Renal pelvis (tissue), 1 donor: ENCODE measurements at regions not wholly inside any gene's neighbourhood (a gene's known extent, or its start where the extent isn't known, plus 50 kb on each side); places are given as distances from the start of the nearest gene placed in this dataset.
"Not testable (repeated sequence)": the region's sequence is repeated elsewhere in the genome, so short reads cannot be mapped to it uniquely, and the experiment has no call there.

Experiments used
- DNase-seq: peaks from one replicate; pipeline ENCODE4 v3.0.0-alpha.2; 2013

DNA sequence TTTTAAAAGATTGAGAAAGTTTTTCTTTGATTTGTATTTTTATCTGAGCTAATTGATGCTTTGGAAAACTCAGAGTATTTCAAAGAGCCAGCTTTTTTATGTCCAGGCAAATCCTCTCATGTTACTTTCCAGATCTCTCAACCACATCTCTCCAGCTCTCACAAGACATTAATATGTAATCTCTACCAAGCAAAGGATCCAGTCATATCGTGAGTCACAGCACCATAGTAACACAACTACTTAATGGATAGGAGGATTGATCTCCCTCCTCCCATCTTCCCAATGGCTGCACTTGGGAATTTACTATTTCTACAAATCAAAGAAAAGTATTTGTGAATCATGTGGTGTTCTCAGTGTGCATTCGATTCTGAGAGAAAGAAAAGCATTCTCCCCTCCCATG lies 63.3 kb downstream of the POU4F1 start:
- no peak for DNase-seq

DNA sequence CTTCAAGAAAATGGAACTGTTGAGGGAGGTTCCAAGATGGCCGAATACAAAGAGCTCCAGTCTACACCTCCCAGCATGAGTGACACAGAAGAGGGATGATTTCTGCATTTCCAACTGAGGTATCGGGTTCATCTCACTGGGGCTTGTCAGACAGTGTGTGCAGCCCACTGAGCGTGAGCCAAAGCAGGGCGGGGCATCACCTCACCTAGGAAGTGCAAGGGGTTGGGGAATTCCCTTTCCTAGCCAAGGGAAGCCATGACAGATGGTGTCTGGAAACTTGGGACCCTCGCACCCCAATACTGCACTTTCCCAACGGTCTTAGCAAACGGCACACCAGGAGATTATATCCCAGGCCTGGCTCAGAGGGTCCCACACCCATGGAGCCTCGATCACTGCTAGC lies 77.3 kb downstream of the POU4F1 start:
- DNase-seq, result not testable (repeated sequence)

DNA sequence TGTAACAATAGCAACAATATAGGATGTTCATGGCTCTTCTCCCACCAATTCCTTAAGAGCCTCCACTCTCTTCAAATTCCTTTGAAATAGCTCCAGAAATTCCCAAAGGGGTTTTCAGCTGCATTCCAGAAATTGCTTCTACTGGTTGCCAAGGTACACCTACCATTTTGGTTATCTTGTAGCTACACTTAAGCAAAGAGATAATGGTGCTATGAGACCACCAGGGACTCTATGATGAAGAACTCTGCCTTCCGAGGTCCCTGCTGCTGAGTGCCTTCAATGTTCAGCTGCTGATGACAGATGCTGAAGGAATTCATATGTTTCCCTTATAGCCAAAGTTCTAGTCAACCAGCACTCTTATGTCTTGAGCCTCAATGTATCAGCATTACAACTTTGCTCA lies 78.4 kb downstream of the POU4F1 start:
- DNase-seq, result no peak

DNA sequence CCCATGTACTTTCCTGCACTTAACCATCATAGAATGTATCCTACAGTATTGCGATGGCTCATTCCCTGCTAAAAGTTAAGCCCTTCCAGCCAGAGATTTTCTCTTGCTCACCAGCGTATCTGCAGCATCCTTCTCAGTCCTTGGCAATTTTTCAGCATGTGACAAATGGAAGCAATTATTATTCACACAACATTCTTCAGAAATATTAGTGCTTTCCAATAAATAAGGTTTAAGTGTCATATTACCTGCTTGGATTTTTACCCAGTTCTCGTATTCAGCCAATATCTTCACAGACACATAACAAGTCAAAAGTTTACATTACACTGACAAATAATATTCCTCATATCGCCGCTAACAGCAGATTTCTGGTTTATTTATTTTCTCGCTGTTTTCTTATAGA lies 82.3 kb downstream of the POU4F1 start:
- no peak for DNase-seq

DNA sequence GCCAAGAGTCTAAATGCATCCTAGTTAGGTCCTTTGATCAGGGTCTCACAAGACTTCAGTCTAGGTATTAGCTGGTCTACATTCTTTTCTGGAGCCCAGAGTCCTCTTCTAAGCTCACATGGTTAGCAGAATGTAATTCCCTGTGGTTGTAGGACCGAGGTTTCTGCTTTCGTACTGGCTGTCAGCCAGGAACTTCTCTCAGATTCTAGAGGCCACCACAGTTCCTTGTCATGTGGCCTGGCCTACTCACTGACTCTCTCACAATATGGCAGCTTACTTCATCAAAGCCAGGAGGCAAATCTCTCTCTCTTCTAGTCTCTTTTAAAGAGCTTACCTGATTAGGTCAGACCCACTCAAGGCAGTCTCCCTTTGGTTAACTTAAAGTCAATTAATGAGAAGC lies 82.9 kb downstream of the POU4F1 start:
- DNase-seq, result no peak

DNA sequence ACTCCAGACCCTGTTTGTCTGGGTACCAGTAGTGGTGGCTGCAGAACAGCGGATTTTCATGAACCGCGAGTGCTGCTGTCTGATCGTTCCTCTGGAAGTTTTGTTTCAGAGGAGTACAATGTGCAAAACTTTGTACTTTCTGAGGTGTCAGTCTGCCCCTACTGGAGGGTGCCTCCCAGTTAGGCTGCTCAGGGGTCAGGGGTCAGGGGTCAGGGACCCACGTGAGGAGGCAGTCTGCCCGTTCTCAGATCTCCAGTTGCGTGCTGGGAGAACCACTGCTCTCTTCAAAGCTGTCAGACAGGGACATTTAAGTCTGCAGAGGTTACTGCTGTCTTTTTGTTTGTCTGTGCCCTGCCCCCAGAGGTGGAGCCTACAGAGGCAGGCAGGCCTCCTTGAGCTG lies 84.9 kb downstream of the POU4F1 start:
- not testable (repeated sequence) for DNase-seq

DNA sequence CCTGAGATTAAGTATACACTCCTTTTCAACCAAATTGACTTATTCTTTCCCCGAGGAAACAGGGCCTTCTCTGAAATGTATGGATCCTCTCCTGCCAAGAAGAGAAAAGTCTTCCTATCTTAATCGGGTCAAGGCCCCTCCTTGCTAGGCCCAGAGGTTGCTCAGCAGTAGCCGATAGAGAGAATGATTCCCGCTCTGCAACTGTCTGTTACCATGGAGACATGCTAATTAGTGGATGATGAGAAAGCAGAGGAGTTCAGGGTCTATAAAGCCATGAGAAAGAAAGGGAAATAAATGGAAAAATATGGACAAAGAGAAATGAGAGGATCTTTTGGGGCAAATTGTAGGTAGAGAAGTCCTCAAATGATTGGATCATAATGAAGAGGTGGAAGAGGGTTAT lies 103.5 kb downstream of the POU4F1 start:
- no peak for DNase-seq

- no peak for DNase-seq
These were observed 105.5 kb downstream of the POU4F1 start for GRCh38 chr13:78497702-78498355.

DNA sequence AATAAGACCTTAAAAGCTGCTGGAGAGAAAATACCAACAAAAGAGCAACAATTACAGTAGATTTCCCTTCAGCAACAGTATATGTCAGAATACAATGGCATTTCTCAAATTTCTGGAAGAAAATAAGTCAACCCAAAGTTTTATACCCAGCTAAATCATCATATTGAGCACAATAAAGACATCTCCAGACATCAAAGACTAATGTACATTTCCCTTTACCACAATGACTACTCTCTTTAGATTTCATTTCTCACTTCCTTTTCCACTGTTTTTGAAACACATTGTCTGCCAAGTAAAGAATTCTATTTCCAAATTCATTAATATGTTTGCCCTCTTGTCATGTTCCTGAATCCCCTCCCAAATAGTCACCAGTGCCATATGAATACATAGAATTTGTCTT lies 111.4 kb downstream of the POU4F1 start:
- DNase-seq, result no peak

GRCh38 chr13:78490225-78490624 lies 113.1 kb downstream of the POU4F1 start:
- DNase-seq, result not testable (repeated sequence)

- no peak for DNase-seq
These were observed 115.6 kb downstream of the POU4F1 start for GRCh38 chr13:78487707-78488106.

DNA sequence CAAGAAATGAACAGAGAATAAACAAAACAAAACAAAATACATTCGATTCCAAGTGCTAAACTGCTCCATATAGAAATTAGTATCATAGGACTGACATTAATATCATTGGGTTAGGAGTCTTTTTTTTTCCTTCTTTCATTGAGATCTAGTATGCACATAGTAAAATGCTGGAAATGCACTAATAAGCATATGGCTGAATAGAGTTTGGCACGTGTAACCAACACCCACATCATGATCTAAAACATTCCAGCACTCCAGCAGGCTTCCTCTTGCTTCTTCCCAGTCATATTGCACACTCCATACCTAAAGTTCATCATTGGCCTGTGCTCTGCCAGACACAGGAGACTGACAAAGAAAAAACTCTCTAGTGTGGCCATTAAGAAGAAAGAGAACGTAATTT lies 117.5 kb downstream of the POU4F1 start:
- DNase-seq, result no peak

DNA sequence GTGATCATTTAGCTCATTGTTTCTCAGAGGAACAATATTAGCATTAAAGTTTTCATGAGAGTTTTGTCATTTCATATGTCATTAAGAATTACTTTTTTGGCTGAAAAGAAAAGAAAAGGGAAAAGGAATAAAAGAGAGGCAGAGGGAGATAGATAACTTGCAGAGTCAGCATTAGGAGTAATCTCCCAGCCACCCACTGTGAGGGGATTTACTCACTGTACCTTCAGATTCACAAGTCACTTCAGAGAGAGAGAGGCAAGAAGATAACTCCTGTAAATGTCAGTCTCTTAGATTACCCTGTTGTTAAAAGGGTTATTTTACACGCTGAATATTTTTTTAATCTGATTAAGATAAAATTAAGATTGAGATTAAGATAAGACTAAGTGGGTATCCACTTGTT lies 125.2 kb downstream of the POU4F1 start:
- no peak for DNase-seq

DNA sequence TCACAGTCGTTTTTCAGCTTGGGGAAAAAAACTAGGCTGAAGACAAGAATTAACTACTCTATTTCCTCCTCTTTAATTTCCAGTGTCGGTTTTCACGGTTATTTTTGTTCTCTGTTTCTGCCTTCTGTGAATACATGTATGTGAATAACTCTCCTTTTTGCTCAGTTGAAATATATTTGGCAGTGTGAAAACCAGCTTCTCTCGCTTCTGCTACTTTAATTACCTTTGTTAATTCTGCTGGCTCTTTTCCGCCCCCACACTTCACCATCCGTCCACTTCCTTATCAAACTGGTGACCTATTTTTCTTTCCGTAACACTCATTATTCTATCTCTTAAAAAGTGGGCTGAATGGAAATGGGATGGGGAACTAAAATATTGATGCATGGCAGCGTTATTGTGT lies 126.4 kb downstream of the POU4F1 start:
- DNase-seq, result no peak

- DNase-seq, result no peak
These were observed 134.7 kb downstream of the POU4F1 start for GRCh38 chr13:78468621-78469020.

GRCh38 chr13:78465250-78465649 lies 138.1 kb downstream of the POU4F1 start:
- DNase-seq, result no peak

DNA sequence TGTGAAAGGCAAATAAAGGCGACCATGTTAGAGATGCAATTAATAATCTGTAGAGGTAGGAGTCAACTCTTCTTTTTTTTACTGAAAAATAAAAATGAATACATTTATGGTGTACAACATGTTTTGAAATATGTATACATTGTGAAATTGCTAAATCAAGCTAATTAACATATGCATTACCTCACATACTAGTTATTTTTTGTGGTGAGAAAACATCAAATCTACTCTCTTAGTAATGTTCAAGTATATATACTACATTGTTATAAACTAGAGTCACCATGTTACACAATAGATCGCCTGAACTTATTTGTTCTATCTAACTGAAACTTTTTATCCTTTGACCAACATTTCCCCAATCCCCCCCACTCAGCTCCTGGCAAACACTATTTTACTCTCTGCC lies 143.2 kb downstream of the POU4F1 start:
- no peak for DNase-seq

GRCh38 chr13:78443839-78444238 lies 159.5 kb downstream of the POU4F1 start:
- no peak for DNase-seq

- no peak for DNase-seq
These were observed 165.6 kb downstream of the POU4F1 start for GRCh38 chr13:78437781-78438180.

- no peak for DNase-seq
These were observed 167.0 kb downstream of the POU4F1 start for GRCh38 chr13:78436311-78436710.

- DNase-seq, result no peak
These were observed 172.0 kb downstream of the POU4F1 start for GRCh38 chr13:78431328-78431727.

- no peak for DNase-seq
These were observed 172.5 kb downstream of the POU4F1 start for GRCh38 chr13:78430811-78431210.

GRCh38 chr13:78430166-78430791 lies 173.1 kb downstream of the POU4F1 start:
- DNase-seq, result peak; percentile 26

DNA sequence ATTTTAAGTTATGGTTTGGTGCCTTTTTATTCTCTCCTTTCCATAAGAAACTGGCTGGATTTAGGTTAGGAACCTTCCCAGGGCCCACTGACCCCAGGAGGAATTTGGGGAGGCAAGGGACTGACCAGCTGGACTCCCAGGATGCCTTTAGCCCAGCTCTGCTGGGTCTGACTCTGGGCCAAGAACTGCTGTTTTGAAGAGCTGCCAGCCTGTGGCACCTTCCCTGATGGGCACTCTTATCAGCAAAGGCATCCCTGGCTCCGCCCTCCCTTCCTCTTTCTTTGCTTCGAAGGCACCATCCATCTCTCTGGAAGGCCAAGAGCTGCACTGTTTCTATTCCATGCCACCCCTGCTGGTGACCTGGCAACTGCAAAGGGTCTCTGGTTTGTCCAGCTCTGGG lies 174.7 kb downstream of the POU4F1 start:
- no peak for DNase-seq
